GM21576 (cell line): ENCODE measurements at regions not wholly inside any gene's neighbourhood (a gene's known extent, or its start where the extent isn't known, plus 50 kb on each side); places are given as distances from the start of the nearest gene placed in this dataset.

Experiments used
- ATAC-seq: cut with Tn5 transposase; IDR thresholded peaks from one replicate; pipeline ENCODE4 v1.9.1; 2021; ENCODE audit warnings: mild to moderate bottlenecking, moderate library complexity; ENCODE audit not compliant: unreplicated experiment

DNA sequence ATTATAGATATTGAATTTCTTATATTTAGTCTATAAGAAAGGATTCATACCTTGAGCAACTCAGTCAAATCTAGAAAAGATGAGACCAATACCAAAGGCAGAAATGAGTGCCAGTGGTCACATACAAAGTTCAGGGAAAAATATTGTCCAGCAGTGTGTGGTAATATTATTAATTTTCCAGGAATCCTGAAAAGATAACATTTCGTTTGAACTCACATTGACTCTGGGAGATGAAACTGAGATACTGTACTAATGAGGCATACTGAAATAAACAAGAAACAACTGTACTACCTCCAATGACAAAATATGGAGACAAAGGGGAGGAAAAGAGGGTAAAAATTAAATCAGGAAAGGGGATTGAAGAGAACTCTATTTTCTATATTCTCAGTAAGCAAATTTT is 212.4 kb downstream of the TRAM1L1 start:
- ATAC-seq = no peak

DNA sequence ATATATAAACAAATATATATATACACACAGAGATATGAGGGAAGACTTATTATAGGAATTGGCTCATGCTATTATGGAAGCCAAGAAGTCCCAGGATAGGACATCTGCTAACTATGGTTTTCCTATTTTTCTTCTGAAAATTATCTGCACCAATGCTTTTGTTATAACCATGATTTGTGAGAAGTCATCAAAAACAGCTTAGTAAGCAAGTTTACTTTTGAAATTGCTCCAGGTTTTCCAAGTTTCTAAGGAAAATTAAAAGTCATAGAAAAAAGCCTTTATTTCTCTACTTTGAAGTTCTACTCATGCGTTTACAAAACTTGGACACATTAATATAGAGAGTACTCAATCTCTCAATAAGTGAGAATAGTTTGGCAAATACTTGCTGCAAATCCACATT is 213.1 kb downstream of the TRAM1L1 start:
- ATAC-seq = no peak

DNA sequence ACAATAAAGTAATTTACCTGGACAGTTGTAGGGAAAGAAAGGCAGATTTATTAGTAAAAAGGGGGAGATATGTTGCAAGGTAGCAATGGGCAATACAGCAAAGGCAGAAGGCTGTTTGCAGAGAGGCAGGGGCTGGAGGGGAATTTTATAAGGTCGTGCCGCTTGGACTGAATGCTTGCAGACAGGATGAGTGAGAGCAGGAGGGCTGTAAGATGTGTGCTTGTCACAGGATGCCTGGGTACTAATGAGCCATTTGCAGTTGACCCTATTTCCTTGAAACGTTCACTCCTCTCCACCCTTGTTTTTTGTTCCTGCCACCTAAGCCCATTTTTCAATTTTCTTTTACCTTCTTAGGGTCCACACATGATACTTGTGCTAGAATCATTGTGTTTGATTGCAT is 214.7 kb downstream of the TRAM1L1 start:
- no peak for ATAC-seq

DNA sequence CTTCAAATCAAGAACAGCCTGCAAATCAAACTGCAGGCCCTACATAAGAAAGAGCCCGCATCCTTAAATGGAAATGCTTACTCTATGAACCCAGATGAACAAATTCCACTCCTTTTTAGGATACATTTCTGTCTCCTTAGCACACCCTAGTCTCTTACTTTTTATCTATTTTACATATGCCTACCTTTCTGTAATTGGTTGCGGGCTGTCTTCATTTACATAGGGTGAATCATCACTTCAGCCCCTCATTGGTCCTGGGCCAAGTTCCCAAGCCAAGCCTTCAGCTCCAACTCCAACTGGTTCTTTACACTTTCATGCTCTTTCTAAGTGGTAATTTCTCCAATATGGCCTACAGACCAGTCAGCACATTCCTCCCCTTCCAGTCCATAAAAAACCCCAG is 219.3 kb downstream of the TRAM1L1 start:
- no peak for ATAC-seq

GRCh38 chr4:116862592-116862991 is 222.8 kb downstream of the TRAM1L1 start:
- no peak for ATAC-seq

GRCh38 chr4:116860891-116861290 is 224.5 kb downstream of the TRAM1L1 start:
- no peak for ATAC-seq

- ATAC-seq = no peak
Measured at GRCh38 chr4:116849620-116850019, 235.8 kb downstream of the TRAM1L1 start.

DNA sequence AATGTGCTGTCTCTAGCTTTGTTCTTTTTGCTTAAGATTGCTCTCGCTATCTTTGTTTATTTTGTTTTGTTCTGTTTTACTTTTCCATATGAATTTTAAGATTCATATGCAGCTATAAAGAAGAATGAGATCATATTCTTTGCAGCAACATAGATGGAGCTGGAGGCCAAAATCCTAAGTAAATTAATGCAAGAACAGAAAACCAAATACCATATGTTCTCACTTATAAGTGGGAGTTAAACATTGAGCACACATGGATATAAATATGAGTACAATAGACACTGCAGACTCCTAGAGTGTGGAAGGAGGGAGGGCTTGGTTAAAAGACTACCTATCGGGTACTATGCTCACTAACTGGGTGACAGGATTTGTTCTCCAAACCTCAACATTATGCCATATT is 237.8 kb downstream of the TRAM1L1 start:
- no peak for ATAC-seq

DNA sequence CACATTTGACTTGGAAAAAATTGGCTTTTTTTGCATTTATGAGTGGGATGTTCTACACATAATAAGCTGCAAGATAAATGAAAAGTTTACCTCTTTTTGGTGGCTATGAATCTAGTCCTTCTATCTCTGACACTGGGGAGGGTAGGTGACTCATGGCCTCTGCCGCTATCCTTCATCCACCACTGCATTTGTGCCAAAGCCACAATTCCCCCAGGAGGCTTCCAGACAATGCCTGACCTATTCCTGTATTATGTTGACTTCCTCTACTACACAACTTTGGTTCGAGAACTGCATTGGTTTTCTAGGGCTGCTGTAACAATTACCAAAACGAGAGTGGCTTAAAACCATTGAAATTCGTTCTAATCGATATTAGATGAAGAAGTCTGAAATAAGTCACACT is 245.6 kb downstream of the TRAM1L1 start:
- ATAC-seq = no peak

- ATAC-seq = no peak
Measured at GRCh38 chr4:116838609-116839008, 246.8 kb downstream of the TRAM1L1 start.

- ATAC-seq = no peak
Measured at GRCh38 chr4:116829187-116829586, 256.2 kb downstream of the TRAM1L1 start.

DNA sequence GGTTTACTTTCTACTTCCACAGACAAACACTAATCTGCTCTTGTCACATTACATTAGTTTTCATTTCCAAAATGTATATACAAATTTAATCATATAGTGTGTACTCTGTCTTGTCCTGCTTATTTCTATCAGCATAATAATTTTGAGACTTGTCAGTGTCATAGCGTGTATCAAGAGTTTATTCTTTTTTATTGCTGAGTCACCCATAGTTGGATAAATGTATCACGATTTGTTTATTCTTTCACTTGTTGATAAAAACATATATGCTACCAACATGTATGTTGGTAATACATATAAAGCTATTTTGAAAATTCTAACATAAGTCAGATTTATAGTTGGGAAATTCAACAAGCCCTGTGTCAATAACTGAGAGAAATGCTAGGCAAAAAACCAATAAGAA is 261.2 kb downstream of the TRAM1L1 start:
- no peak for ATAC-seq

DNA sequence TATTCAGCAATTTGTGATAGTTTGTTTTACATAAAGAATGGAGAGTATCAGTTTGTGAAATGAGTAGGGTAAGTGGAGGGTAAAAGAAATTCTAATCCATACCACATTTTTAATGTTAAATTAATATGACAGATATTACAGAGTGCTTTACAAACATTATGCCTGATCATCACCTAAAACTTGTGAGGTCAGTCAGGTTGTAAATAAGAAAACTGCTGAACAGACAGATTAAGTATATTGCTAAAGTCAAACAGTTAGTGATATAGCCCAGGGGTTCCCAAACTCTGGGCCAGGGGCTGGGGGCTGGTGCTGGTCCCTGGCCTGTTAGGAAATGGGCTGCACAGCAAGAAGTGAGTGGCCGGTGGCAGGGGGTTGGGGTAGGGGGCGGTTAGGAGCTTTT is 273.6 kb downstream of the TRAM1L1 start:
- no peak for ATAC-seq

DNA sequence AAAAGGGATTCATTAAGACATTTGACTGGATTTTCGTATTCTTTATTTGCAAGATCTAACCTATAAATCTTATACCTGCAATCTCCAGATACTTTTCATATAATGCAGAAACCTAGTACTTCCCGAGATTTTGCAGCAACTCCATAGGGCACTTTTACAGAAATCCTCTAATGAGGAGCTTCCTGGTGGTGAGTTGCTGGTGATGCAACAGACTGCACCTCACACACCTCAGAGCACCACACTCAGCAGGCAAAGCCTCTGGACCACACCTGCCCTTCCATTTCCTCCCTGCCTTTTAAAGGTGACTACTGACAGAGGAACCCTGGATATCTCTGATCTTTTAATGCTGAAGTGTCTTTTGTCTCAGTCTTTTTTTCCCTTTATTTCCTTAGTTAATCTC is 289.4 kb downstream of the TRAM1L1 start:
- ATAC-seq = no peak

- no peak for ATAC-seq
Measured at GRCh38 chr4:116788723-116789122, 296.7 kb downstream of the TRAM1L1 start.

- ATAC-seq = no peak
Measured at GRCh38 chr4:116755051-116755450, 330.3 kb downstream of the TRAM1L1 start.

- ATAC-seq = no peak
Measured at GRCh38 chr4:116752027-116752426, 333.3 kb downstream of the TRAM1L1 start.

GRCh38 chr4:116736756-116737155 is 348.6 kb downstream of the TRAM1L1 start:
- no peak for ATAC-seq

DNA sequence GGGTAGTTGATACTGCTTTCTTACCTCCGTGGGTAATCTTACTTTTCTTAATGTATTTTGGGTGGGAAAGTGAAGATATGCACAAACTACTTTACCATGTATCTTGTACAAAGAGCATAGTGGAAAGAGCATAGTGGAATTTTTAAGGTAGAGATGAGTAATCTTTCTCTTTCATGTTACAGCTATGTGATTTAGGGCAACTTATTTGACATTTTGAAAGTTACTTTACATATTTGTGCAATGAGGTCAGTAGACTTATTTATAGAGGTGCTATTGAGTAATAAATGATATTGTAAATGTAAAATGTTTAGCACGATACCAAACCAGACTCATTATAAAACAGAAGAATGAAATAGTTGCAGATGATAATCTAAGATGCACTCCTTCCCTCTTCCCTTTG is 351.2 kb downstream of the TRAM1L1 start:
- no peak for ATAC-seq

DNA sequence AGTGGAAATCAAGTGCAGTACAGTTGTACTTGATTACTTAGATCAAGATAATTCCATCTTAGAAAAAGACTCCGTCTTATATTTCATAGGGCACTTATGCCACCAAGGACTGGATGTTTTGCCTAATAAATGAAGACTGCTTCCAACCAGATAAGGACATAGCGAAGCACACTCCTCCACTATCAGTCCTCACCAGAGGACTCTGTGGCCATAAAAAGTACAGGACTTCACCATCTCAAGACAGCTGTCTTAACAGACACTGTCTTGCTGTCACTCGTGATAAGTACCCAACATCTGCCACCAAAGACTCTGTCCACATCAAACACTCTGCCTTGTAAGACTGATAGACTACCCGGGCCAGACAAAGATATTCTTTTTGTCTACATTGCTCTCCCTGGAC is 352.0 kb downstream of the TRAM1L1 start:
- ATAC-seq = no peak

GRCh38 chr4:116726523-116726922 is 358.9 kb downstream of the TRAM1L1 start:
- ATAC-seq = no peak

DNA sequence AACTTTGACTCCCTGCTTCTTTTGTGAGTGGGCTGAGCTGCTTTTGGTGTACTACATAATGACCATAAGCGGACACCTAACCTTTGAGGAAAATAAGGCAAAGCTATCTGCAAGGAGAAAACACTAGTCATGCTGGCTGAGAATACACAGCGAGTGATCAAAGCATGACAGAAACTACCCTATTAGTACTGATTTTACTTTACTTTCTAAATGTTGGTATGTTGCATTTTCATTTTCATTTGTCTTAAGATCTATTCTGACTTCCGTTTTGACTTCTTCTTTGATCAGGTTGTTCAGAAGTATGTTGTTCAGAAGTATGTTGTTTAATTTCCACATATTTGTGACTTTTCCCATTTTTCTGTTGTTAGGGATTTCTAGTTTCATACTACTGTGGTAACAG is 361.1 kb downstream of the TRAM1L1 start:
- peak; percentile 89 for ATAC-seq

DNA sequence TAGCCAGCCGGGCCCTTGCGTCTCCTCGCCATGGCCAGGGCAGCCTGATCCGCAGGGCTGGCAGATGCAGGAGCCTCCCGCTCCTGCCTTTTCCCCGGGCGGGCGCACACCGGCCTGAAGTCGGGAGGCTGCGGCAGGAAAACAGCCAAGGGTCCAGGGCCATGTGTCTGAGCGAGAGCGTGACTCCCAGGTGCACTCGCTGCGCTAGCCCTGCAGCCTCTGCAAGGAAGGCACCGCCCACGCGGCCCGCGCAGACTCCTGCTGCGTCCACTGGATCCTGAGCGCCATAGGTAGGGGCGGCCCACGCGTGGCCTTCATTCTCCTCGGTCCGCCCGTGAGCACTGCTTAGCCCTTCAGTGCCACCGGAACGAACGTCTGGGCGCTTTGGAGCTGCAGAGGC is 379.9 kb downstream of the TRAM1L1 start:
- ATAC-seq = no peak

DNA sequence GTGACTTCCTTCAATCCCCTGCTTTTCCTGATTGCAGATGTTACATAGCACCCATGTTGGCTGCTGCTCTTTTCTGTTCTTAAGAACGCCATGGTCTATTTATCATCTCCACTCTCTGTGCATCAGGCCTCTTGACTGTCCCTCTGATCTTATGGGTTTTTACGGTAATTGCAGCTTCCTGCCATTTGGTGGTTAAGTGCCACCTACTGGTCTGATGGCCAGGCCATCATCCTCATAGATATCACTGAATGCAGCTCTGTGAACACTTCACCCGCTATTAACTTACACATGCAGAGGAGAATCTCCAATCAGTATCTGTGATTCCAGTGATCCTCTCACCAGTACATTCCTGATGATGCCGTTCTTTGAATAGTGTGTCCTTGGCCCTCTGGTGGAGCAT is 382.4 kb downstream of the TRAM1L1 start:
- ATAC-seq = no peak
